Breast epithelium (tissue), 3 donors: ENCODE measurements at regions not wholly inside any gene's neighbourhood (a gene's known extent, or its start where the extent isn't known, plus 50 kb on each side); places are given as distances from the start of the nearest gene placed in this dataset.

ENCODE experiments used
- POLR2A ChIP-seq: fragments of 450-650 bp; IDR thresholded peaks from one replicate; pipeline ENCODE4 v1.6.1; 2016; ENCODE audit warnings: antibody characterized with exemption, mild to moderate bottlenecking, moderate library complexity
- POLR2AphosphoS5 ChIP-seq, 3 donors: sonication (generic); formaldehyde crosslinking; IDR thresholded peaks; one replicate each; pipeline ENCODE4 v1.6.1; 2017; ENCODE audit warnings: antibody characterized with exemption in 3 of 3
- TF ChIP-seq, protein P1 (sequence below), 3 donors: fragments of 450-650 bp; IDR thresholded peaks; one replicate each; pipeline ENCODE4 v1.5.1; 2016 to 2017; ENCODE audit warnings: antibody characterized with exemption in 3 of 3, mild to moderate bottlenecking in 3 of 3, moderate library complexity in 3 of 3

DNA sequence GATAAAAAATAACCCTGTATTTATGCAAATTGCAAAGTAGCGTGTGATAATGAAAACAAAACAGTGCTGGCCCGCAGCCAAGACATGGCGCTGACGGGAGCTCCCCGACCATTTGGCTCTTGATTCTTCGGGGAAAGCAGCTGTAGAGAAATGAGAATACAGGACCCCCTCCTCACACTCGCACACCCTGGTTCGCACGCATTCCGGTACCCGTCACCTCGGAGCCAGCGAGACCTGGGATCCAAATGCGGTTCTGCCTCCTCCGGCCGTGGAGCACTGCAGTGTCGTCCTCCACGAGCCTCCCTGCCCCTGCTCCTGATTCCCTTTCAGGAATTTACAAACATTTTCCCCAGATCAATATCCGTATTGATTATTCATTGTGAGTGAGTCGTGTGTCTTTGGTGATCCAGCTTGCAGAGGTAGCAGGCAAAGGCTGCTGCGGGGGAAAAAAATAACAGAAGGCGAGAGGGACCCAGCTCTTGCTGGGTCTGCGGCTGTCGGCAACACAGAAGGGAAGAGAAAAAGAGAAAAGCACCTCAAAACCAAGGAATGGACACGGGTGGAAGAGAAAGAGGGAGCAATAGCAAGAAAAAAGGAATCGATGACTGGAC, 184.1 kb upstream of the ZFHX3 start:
- TF ChIP-seq, protein P1, sequence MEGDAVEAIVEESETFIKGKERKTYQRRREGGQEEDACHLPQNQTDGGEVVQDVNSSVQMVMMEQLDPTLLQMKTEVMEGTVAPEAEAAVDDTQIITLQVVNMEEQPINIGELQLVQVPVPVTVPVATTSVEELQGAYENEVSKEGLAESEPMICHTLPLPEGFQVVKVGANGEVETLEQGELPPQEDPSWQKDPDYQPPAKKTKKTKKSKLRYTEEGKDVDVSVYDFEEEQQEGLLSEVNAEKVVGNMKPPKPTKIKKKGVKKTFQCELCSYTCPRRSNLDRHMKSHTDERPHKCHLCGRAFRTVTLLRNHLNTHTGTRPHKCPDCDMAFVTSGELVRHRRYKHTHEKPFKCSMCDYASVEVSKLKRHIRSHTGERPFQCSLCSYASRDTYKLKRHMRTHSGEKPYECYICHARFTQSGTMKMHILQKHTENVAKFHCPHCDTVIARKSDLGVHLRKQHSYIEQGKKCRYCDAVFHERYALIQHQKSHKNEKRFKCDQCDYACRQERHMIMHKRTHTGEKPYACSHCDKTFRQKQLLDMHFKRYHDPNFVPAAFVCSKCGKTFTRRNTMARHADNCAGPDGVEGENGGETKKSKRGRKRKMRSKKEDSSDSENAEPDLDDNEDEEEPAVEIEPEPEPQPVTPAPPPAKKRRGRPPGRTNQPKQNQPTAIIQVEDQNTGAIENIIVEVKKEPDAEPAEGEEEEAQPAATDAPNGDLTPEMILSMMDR (IDR thresholded peaks at IDR 0.05) = no peak
- no peak for TF ChIP-seq POLR2AphosphoS5 (IDR thresholded peaks at IDR 0.05)
- TF ChIP-seq POLR2A = no peak
